Stomach (tissue), 4 donors: ENCODE measurements at regions not wholly inside any gene's neighbourhood (a gene's known extent, or its start where the extent isn't known, plus 50 kb on each side); places are given as distances from the start of the nearest gene placed in this dataset.

Experiments
- EP300 ChIP-seq: sonication (generic); formaldehyde crosslinking; IDR thresholded peaks from one replicate; pipeline ENCODE4 v1.6.1; 2017; ENCODE audit warnings: antibody characterized with exemption
- POLR2AphosphoS5 ChIP-seq, 3 donors: sonication (generic); formaldehyde crosslinking; IDR thresholded peaks; one replicate each; pipeline ENCODE4 v1.6.1; 2016; ENCODE audit warnings: antibody characterized with exemption in 3 of 3
- TF ChIP-seq, protein P1 (sequence below), 7 experiments: fragments of 450-650 bp in 4 of 7; fragments of 200-600 bp in 3 of 7; sonication (generic) in 3 of 7; IDR thresholded peaks; one replicate each; pipeline ENCODE4 v1.5.1; 2016 to 2019; ENCODE audit warnings: antibody characterized with exemption in 7 of 7, control low read depth in 2 of 7, mild to moderate bottlenecking in 1 of 7

DNA sequence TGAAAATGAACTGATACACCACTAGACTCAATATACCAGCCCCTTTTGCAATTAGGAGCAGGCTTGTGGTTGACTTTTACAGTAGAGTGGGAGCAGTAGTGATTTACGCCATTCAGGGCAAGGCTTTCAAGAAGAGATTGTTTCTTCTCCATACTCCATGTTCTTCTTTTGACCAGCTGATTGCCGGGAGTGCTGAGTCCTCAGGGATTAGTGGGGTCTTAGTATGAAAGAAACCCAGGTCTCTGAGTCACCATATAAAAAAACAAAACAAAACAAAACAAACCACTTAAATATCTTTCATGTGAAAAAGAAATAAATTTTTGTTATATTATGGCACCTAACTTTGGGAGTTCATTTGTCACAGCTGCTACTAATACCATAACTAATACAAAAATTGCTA lies 465.6 kb upstream of the TRIB2 start:
- TF ChIP-seq, protein P1, sequence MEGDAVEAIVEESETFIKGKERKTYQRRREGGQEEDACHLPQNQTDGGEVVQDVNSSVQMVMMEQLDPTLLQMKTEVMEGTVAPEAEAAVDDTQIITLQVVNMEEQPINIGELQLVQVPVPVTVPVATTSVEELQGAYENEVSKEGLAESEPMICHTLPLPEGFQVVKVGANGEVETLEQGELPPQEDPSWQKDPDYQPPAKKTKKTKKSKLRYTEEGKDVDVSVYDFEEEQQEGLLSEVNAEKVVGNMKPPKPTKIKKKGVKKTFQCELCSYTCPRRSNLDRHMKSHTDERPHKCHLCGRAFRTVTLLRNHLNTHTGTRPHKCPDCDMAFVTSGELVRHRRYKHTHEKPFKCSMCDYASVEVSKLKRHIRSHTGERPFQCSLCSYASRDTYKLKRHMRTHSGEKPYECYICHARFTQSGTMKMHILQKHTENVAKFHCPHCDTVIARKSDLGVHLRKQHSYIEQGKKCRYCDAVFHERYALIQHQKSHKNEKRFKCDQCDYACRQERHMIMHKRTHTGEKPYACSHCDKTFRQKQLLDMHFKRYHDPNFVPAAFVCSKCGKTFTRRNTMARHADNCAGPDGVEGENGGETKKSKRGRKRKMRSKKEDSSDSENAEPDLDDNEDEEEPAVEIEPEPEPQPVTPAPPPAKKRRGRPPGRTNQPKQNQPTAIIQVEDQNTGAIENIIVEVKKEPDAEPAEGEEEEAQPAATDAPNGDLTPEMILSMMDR (IDR thresholded peaks at IDR 0.05), result no peak
- TF ChIP-seq POLR2AphosphoS5 (IDR thresholded peaks at IDR 0.05), result no peak
- no peak for TF ChIP-seq EP300
